ENCODE measurements at regions not wholly inside any gene's neighbourhood (a gene's known extent, or its start where the extent isn't known, plus 50 kb on each side); places are given as distances from the start of the nearest gene placed in this dataset.

- DNase-seq = no peak
- no peaks in the 10 kb centered on the region for H3K36me3 Mint-ChIP-seq (ENCODE audit: low read depth)
- no peaks in the 10 kb centered on the region for H3K27me3 Mint-ChIP-seq
- H3K4me3 Mint-ChIP-seq = no peak overlapping the region
- no peak for TF ChIP-seq CTCF (IDR thresholded peaks at IDR 0.05)
- intact Hi-C loops (cut with micrococcal nuclease) = no loop called here
- no peak overlapping the region for H3K27ac Mint-ChIP-seq
- H3K9me3 Mint-ChIP-seq = peaks cover 2% of the 10 kb centered on the region
- ChIA-PET POLR2A (no interaction called here), CTCF (no interaction called here)
- ATAC-seq = no peak
- no peaks in the 10 kb centered on the region for H3K4me1 Mint-ChIP-seq (ENCODE audit: low read depth)
Observed at GRCh38 chr21:22250355-22250754, 1252.1 kb downstream of the NCAM2 start.

GRCh38 chr21:22253761-22254160, 1255.6 kb downstream of the NCAM2 start:
- ChIA-PET CTCF (no interaction called here), POLR2A (no interaction called here)
- Mint-ChIP-seq H3K27me3 (no peaks in the 10 kb centered on the region), H3K4me1 (ENCODE audit: low read depth) (no peaks in the 10 kb centered on the region), H3K36me3 (ENCODE audit: low read depth) (no peaks in the 10 kb centered on the region), H3K9me3 (peaks cover 2% of the 10 kb centered on the region), H3K27ac (no peak overlapping the region), H3K4me3 (no peak overlapping the region)
- TF ChIP-seq CTCF (IDR thresholded peaks at IDR 0.05) = no peak
- intact Hi-C loops (cut with micrococcal nuclease) = no loop called here
- no peak for ATAC-seq
- DNase-seq = no peak

- no peak for ATAC-seq
- Mint-ChIP-seq H3K4me1 (ENCODE audit: low read depth) (no peaks in the 10 kb centered on the region), H3K27me3 (no peaks in the 10 kb centered on the region), H3K27ac (no peak overlapping the region), H3K9me3 (peaks cover 2% of the 10 kb centered on the region), H3K36me3 (ENCODE audit: low read depth) (no peaks in the 10 kb centered on the region), H3K4me3 (no peak overlapping the region)
- DNase-seq = no peak
- no peak for TF ChIP-seq CTCF (IDR thresholded peaks at IDR 0.05)
- ChIA-PET POLR2A (no interaction called here), CTCF (no interaction called here)
- intact Hi-C loops (cut with micrococcal nuclease) = no loop called here
Observed at GRCh38 chr21:22258821-22259220, 1260.6 kb downstream of the NCAM2 start.

- H3K36me3 Mint-ChIP-seq (ENCODE audit: low read depth) = no peaks in the 10 kb centered on the region
- ATAC-seq (no peak), DNase-seq (no peak)
- H3K27ac Mint-ChIP-seq = no peak overlapping the region
- H3K9me3 Mint-ChIP-seq = peaks cover 2% of the 10 kb centered on the region
- no peak overlapping the region for H3K4me3 Mint-ChIP-seq
- intact Hi-C loops (cut with micrococcal nuclease) = no loop called here
- CTCF ChIA-PET = no interaction called here
- TF ChIP-seq CTCF (IDR thresholded peaks at IDR 0.05) = no peak
- POLR2A ChIA-PET = no interaction called here
- no peaks in the 10 kb centered on the region for H3K27me3 Mint-ChIP-seq
- H3K4me1 Mint-ChIP-seq (ENCODE audit: low read depth) = no peaks in the 10 kb centered on the region
Observed at GRCh38 chr21:22260274-22260673, 1262.1 kb downstream of the NCAM2 start.

GRCh38 chr21:22263890-22264289, 1265.7 kb downstream of the NCAM2 start:
- DNase-seq (no peak), ATAC-seq (no peak)
- Mint-ChIP-seq H3K4me3 (no peak overlapping the region), H3K4me1 (ENCODE audit: low read depth) (no peaks in the 10 kb centered on the region), H3K27ac (no peak overlapping the region), H3K36me3 (ENCODE audit: low read depth) (no peaks in the 10 kb centered on the region), H3K9me3 (peaks cover 7% of the 10 kb centered on the region), H3K27me3 (no peaks in the 10 kb centered on the region)
- ChIA-PET POLR2A (no interaction called here), CTCF (no interaction called here)
- intact Hi-C loops (cut with micrococcal nuclease) = no loop called here
- TF ChIP-seq CTCF (IDR thresholded peaks at IDR 0.05) = no peak
